Neutrophil (primary cell): ENCODE measurements at regions not wholly inside any gene's neighbourhood (a gene's known extent, or its start where the extent isn't known, plus 50 kb on each side); places are given as distances from the start of the nearest gene placed in this dataset.

ENCODE experiments used
- H3K27ac ChIP-seq: fragments of 200-600 bp; sonication (generic); 2 replicates; pipeline ENCODE4 v1.5.1; 2016; ENCODE audit warnings: mild to moderate bottlenecking, moderate library complexity
- H3K27me3 ChIP-seq: fragments of 200-600 bp; sonication (generic); 2 replicates; pipeline ENCODE4 v1.6.0; 2016; ENCODE audit warnings: mild to moderate bottlenecking
- H3K36me3 ChIP-seq: fragments of 200-600 bp; sonication (generic); 2 replicates; pipeline ENCODE4 v1.5.1; 2017
- H3K4me1 ChIP-seq, 2 experiments: fragments of 200-600 bp in 1 of 2; sonication (generic) in 1 of 2; 1 replicate in 1 of 2; 2 replicates in 1 of 2; pipeline versions ENCODE4 v1.5.1 to v1.6.1; 2013 to 2016; ENCODE audit warnings: low read depth in 1 of 2, low read length in 1 of 2, mild to moderate bottlenecking in 1 of 2, moderate library complexity in 1 of 2; ENCODE audit not compliant: control insufficient read depth in 1 of 2, insufficient read depth in 1 of 2
- H3K4me3 ChIP-seq, 2 experiments: fragments of 200-600 bp in 1 of 2; sonication (generic) in 1 of 2; 1 replicate in 1 of 2; 2 replicates in 1 of 2; pipeline ENCODE4 v1.5.1; 2013 to 2016; ENCODE audit warnings: low read depth in 1 of 2, low read length in 1 of 2, mild to moderate bottlenecking in 1 of 2, moderate library complexity in 1 of 2
- H3K9me3 ChIP-seq: fragments of 200-600 bp; sonication (generic); 2 replicates; pipeline ENCODE4 v1.5.1; 2016
- TF ChIP-seq, protein P1 (sequence below): fragments of 200-600 bp; sonication (generic); IDR thresholded peaks from 2 replicates; pipeline ENCODE4 v1.5.1; 2016; ENCODE audit warnings: antibody characterized with exemption

DNA sequence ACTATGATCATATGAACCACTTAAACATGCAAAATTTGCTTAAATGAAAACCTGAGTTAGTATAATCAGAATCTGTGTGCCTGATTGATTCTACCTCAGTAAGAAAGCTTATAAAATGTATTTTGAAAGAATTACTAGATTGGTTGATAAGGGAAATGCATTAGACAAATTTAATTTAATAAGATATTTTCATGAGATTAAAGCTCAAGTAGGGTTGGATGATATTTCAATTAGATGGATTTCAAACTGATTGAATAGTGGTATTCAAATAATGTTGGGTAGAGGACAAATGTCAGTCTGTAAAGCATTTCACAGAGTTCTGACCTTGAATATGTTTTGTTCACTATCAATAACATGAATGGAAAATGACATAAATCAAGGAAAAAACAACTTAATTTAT, 780.4 kb upstream of the ALCAM start:
- TF ChIP-seq, protein P1, sequence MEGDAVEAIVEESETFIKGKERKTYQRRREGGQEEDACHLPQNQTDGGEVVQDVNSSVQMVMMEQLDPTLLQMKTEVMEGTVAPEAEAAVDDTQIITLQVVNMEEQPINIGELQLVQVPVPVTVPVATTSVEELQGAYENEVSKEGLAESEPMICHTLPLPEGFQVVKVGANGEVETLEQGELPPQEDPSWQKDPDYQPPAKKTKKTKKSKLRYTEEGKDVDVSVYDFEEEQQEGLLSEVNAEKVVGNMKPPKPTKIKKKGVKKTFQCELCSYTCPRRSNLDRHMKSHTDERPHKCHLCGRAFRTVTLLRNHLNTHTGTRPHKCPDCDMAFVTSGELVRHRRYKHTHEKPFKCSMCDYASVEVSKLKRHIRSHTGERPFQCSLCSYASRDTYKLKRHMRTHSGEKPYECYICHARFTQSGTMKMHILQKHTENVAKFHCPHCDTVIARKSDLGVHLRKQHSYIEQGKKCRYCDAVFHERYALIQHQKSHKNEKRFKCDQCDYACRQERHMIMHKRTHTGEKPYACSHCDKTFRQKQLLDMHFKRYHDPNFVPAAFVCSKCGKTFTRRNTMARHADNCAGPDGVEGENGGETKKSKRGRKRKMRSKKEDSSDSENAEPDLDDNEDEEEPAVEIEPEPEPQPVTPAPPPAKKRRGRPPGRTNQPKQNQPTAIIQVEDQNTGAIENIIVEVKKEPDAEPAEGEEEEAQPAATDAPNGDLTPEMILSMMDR, result no peak
- H3K4me3 ChIP-seq, result no peak overlapping the region
- H3K27me3 ChIP-seq, result no peaks in the 10 kb centered on the region
- no peak overlapping the region for H3K27ac ChIP-seq
- no peaks in the 10 kb centered on the region for H3K36me3 ChIP-seq
- H3K9me3 ChIP-seq, result no peaks in the 10 kb centered on the region
- H3K4me1 ChIP-seq, result no peaks in the 10 kb centered on the region

DNA sequence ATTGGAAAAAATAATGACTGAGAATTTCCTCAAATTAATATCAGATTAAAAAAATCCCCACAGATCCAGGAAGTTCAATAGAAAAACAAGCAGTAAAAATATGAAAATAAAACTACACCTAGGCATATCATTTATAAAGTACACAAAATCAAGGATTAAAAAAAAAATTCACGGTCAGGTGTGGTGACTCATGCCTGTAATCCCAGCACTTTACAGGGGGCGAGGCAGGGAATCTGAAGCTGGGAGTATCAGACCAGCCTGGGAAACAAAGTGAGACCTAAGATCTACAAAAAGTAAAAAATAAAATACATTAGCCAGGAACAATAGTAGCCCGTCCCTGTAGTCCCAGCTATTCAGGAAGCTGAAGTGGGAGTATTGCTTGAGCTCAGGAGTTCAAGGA, 778.3 kb upstream of the ALCAM start:
- H3K36me3 ChIP-seq, result no peaks in the 10 kb centered on the region
- no peak overlapping the region for H3K27ac ChIP-seq
- H3K4me3 ChIP-seq, result no peak overlapping the region
- H3K9me3 ChIP-seq, result no peaks in the 10 kb centered on the region
- H3K27me3 ChIP-seq, result no peaks in the 10 kb centered on the region
- H3K4me1 ChIP-seq, result no peaks in the 10 kb centered on the region
- TF ChIP-seq, protein P1, result no peak

DNA sequence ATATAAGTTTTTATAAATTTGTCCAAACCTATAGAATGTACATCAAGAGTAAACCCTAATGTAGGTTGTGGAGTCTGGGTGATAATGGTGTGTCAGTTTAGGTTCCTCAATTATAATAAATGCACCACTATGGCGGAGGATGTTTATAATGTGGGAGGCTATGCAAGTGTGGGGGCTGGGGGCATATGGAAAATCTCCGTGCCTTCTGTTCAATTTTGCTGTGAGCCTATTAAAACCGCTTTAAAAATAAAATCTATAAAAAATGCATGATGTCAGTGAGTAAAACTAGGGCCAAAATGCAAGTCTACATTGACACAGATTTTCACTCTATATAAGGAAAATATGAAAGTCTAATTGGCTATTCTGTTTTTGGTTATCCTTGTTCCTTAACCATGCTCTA, 774.9 kb upstream of the ALCAM start:
- H3K36me3 ChIP-seq, result no peaks in the 10 kb centered on the region
- H3K27ac ChIP-seq, result no peak overlapping the region
- no peaks in the 10 kb centered on the region for H3K4me1 ChIP-seq
- TF ChIP-seq, protein P1, result no peak
- no peaks in the 10 kb centered on the region for H3K9me3 ChIP-seq
- no peak overlapping the region for H3K4me3 ChIP-seq
- H3K27me3 ChIP-seq, result no peaks in the 10 kb centered on the region

DNA sequence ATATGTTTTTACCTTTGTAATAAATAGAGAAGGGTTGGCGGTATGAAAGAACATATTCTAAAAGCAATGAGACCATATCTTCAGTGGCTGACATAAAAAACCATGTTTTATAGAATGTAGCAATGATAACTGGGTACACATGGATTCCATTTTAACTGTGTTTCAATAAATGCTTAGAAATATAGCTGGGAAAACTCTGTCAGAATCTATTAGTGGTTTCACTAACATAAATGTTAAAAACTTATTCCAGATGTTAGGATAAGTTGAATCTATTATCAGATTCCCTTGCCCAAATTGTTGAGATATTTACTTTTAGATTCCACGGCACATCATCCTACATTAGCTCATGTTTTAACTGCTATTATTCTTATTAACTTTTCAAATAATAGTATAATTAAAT, 772.2 kb upstream of the ALCAM start:
- Histone ChIP-seq H3K9me3 (no peaks in the 10 kb centered on the region), H3K27me3 (no peaks in the 10 kb centered on the region), H3K36me3 (no peaks in the 10 kb centered on the region), H3K4me3 (no peak overlapping the region), H3K4me1 (no peaks in the 10 kb centered on the region), H3K27ac (no peak overlapping the region)
- TF ChIP-seq, protein P1, result no peak

DNA sequence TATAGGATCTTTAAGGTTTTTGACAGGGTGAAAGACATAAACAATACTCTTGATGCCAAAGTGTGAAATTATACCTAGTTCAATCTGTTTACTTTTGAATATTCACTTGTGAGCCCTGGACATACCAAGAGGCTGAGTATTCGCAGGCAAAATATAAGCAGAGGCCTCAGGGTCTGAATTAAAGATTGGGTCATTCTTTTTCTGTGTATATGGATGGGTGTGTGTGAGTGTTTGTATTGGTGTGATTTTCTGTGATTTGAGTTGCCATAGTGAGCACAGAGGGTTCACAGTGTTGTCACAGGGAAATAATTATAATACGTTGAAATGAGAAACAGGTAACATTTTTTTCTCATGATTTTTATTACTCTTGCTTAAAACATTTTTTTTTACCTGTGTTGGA, 770.7 kb upstream of the ALCAM start:
- Histone ChIP-seq H3K4me1 (no peaks in the 10 kb centered on the region), H3K27me3 (no peaks in the 10 kb centered on the region), H3K9me3 (no peaks in the 10 kb centered on the region), H3K4me3 (no peak overlapping the region), H3K36me3 (no peaks in the 10 kb centered on the region), H3K27ac (no peak overlapping the region)
- TF ChIP-seq, protein P1, result no peak

DNA sequence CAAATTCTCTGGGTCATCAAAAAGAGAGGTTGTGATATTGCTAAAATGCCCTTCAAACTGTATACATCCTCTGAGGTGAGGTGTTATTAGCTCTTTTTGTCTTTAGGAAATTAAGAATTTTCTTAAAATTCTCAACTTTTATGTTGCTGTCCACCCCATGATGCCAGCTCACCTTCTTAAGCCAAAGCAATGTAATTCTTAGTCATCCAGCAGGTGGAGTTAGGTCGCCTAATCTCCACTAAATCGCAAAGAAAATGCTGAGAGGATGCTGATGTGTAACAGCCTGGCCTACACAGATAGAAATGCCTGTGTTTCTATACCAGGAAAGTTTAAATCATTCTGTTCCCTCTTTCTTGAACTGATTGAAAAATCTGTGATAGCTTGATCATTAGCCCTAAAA, 770.2 kb upstream of the ALCAM start:
- Histone ChIP-seq H3K4me3 (no peak overlapping the region), H3K27me3 (no peaks in the 10 kb centered on the region), H3K4me1 (no peaks in the 10 kb centered on the region), H3K36me3 (no peaks in the 10 kb centered on the region), H3K27ac (no peak overlapping the region), H3K9me3 (no peaks in the 10 kb centered on the region)
- TF ChIP-seq, protein P1, result no peak
